ENCODE measurements at regions not wholly inside any gene's neighbourhood (a gene's known extent, or its start where the extent isn't known, plus 50 kb on each side); places are given as distances from the start of the nearest gene placed in this dataset.

DNA sequence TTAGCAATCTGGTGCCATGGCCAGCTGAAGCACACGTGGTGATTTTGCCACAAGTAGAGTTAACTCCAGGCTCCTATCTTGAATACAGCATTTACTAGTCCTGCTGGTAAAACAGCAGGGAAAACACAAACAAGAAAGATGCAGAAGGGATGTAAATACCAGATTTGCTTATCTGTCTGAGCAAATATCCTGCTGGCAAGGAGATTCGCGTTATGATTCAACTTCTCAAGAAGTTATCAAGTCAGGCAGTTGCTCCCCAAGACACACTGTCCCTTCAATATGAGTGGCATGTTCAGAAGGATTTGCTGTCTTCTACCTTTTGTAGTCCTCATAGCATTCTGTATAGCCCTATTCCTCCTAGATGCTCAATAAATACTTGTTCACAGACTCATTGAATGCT is 171.2 kb upstream of the EGLN3 start:
- no peaks in the 10 kb centered on the region for H4K20me1 ChIP-seq (replicated peaks; ENCODE audit: control insufficient read depth, insufficient read depth, low read length)
- peaks cover 0 to 4% of the 10 kb centered on the region in 2 experiments; a peak in 1 of 5 replicates for H3K27me3 ChIP-seq (ENCODE audit: control insufficient read depth in 2 of 2, insufficient read depth in 2 of 2, low read length in 2 of 2)
- no peak overlapping the region for H3K9ac ChIP-seq (ENCODE audit: insufficient read depth in 1 of 2, low read depth in 2 of 2, low read length in 2 of 2)
- no peak overlapping the region for H3K4me3 ChIP-seq
- ChIA-PET CTCF (ENCODE audit: low intra/inter-chr PET ratio) (no interaction called here), POLR2A (no interaction called here)
- WGBS (ENCODE audit: insufficient coverage, low coverage, missing lambda C conversion rate): 4% methylated on average over 3 of the region's 3 CpGs
- in situ Hi-C loops (cut with MboI) (no loop called here), intact Hi-C loops (cut with micrococcal nuclease) (no loop called here)
- H3K9me1 ChIP-seq (ENCODE audit: control insufficient read depth, insufficient read depth, low read length): no peaks in the 10 kb centered on the region
- ATAC-seq: no peak
- H3K4me2 ChIP-seq (ENCODE audit: insufficient read depth, low read length): no peak overlapping the region
- H3K4me1 ChIP-seq (replicated peaks in 1 of 2; ENCODE audit: control insufficient read depth in 2 of 2, insufficient read depth in 2 of 2, low read length in 2 of 2): no peaks in the 10 kb centered on the region
- H3K79me2 ChIP-seq (ENCODE audit: control insufficient read depth, insufficient read depth, low read length): no peaks in the 10 kb centered on the region
- H3K36me3 ChIP-seq (ENCODE audit: control insufficient read depth, insufficient read depth, low read length): no peaks in the 10 kb centered on the region
- BruUV-seq (replicated peaks): no TSS peak
- FAIRE-seq: no peak
- no peaks in the 10 kb centered on the region for H3K9me3 ChIP-seq (replicated peaks; ENCODE audit: control insufficient read depth, insufficient read depth, low read depth, low read length)
- H2AFZ ChIP-seq (ENCODE audit: low read depth, low read length): no peak overlapping the region
- no peak overlapping the region for H3K27ac ChIP-seq (ENCODE audit: extremely low read depth, low read depth, low read length)
- DNase-seq (ENCODE audit: extremely low read depth in 1 of 4, low spot score in 3 of 4): no peak
- TF ChIP-seq ZFX (CRISPR knock-in tag; IDR thresholded peaks at IDR 0.05) (no peak), TFAM (CRISPR knock-in tag; conservative IDR thresholded peaks at IDR 0.05) (no peak), NFIC (IDR thresholded peaks at IDR 0.05) (peak; percentile 20; the same call in 1 of the 2 replicates), SMARCA5 (IDR thresholded peaks at IDR 0.05) (no peak), ZNF347 (CRISPR knock-in tag; IDR thresholded peaks at IDR 0.05; ENCODE audit: low read depth) (no peak), ARID1B (IDR thresholded peaks at IDR 0.05) (peak; percentile 58; the same call in 1 of the 2 replicates), MYNN (IDR thresholded peaks at IDR 0.05) (no peak), MYNN (CRISPR knock-in tag; IDR thresholded peaks at IDR 0.05) (no peak), TEAD4 (IDR thresholded peaks at IDR 0.05; ENCODE audit: low read length) (0 out of 2 replicates have a peak, but pooled peaks have one; percentile 11), TEAD4 (CRISPR knock-in tag; IDR thresholded peaks at IDR 0.05; ENCODE audit: borderline replicate concordance) (no peak), MCM2 (IDR thresholded peaks at IDR 0.05; ENCODE audit: low read depth) (no peak), ETV5 (CRISPR knock-in tag; IDR thresholded peaks at IDR 0.05; ENCODE audit: low read depth) (no peak), CBFA2T3 (IDR thresholded peaks at IDR 0.05) (peak; percentile 80), CBFA2T2 (conservative IDR thresholded peaks at IDR 0.05) (peak; percentile 70), RBM25 (IDR thresholded peaks at IDR 0.05; ENCODE audit: low read depth, low read length, severe bottlenecking) (no peak), ZNF518B (CRISPR knock-in tag; IDR thresholded peaks at IDR 0.05) (no peak), TCF15 (CRISPR knock-in tag; IDR thresholded peaks at IDR 0.05) (no peak), MAX (CRISPR knock-in tag; IDR thresholded peaks at IDR 0.05) (no peak), TAL1 (IDR thresholded peaks at IDR 0.05) (peak; percentile 48; the same call in 1 of the 2 replicates), TCF3 (CRISPR knock-in tag; IDR thresholded peaks at IDR 0.05) (peak; percentile 42), NFE2L1 (tag; IDR thresholded peaks at IDR 0.05; ENCODE audit: borderline replicate concordance, low read depth) (no peak)

All from K562 (cell line).